ENCODE measurements at regions not wholly inside any gene's neighbourhood (a gene's known extent, or its start where the extent isn't known, plus 50 kb on each side); places are given as distances from the start of the nearest gene placed in this dataset.
"Not testable (repeated sequence)": the region's sequence is repeated elsewhere in the genome, so short reads cannot be mapped to it uniquely, and the experiment has no call there.

DNA sequence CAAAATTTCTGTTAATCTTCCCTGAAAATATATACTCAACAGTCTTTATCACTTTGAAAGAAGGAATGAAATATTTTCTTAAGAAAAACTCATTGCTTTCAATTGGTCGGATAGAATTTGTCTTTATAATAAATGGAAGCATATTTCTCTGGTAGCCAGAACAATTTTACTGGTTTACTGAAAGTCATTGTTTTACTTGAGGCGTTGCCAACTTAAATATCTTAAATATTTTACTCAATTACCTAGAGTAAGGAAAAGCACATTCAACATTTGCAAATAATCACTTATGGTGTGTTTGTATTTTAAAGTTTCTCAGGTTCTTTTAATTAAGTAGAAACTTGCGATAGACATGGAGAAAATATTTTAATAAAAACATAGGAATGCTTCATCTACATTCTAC is 1181.7 kb downstream of the EFNA5 start:
- no peak for DNase-seq

DNA sequence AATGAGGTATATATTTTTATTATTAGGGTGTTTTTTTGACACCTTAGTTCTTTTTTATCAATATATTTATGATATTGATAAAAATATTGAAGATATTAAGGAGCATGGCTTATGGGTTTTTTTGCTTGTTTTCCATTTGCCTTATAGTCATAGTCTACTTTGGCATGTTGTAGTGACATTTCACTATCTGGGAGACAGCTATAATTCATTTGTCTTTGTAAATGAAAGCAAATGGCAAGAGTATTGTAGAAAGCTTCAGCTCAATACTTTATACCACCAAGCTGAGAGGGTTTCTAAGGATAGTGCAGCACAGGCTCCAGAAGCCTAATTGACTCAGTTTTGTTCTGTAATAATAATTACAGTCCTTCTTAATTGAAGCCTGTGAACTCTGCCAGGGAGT is 1182.3 kb downstream of the EFNA5 start:
- no peak for DNase-seq

DNA sequence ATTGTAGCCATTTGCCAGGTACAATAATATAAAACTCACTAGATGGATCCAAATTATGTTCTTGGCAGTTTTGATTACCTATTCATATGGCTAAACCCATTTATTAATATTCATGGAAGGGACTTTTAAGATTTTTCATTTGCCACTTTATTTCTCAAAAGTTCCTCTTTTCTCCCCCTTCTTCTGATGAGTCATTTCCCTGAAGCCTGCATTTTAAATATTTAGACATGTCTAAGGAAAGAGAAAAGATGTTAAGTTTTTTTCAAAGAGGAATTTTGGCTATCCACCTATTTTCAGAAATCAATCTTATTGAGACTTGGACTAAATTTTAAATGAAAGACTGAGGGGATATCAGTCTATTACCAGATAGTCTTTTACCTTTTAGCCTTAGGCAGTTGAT is 1189.4 kb downstream of the EFNA5 start:
- no peak for DNase-seq

DNA sequence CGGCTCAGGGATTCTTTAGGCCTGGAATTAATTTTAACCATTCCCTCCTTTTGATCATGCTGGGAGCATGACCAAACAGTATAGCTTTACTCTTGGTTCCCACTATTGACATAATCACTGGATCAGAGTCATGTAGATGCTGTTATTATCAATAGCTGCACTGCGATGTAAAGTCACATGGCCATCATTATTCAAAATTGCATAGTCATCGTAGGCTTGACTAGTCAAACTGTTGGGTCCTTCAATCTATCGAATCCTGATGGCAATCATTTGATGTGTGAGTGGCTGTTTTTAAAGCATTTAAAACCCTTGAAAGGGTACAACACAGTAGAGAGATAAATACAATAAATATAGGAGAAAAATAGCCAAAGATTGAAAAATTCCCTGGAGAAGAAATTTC is 1194.1 kb downstream of the EFNA5 start:
- no peak for DNase-seq

DNA sequence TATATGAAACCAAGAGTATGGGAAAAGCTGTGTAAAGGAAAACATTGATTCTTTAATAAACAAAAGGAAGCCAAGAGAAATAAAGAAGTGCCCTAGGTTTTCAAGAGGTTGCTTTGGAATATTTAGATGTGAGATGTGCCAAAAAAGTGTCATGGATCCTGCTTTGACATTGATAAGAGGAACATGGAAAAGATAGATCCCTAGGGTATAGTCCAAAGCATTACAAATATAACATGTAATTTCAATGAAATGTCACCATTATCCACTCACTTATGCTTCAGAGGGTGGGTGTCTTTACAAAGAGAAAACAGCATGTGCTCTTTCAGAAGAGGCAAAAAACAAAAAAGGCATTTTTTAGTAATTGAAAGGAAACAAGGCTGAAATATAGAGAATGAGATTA is 1196.7 kb downstream of the EFNA5 start:
- DNase-seq, result no peak

DNA sequence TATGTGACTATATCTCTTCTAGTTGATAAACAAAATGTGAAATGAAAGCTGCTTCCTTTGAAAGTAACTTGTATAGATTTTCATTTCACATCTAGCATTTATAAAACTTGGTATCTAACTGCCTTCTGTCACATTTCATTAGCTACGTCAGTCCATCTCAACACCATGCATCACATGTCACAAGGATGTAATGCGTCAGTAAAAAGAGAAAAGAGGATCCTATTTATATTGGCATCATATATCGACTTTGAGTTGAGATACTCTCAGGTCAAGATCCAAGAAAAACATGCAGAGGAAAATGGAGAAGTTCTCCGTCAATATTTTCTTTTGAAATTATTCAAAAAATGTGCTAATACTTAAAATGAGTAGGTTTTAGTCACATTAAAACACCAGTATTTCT is 1211.2 kb downstream of the EFNA5 start:
- DNase-seq, result no peak

DNA sequence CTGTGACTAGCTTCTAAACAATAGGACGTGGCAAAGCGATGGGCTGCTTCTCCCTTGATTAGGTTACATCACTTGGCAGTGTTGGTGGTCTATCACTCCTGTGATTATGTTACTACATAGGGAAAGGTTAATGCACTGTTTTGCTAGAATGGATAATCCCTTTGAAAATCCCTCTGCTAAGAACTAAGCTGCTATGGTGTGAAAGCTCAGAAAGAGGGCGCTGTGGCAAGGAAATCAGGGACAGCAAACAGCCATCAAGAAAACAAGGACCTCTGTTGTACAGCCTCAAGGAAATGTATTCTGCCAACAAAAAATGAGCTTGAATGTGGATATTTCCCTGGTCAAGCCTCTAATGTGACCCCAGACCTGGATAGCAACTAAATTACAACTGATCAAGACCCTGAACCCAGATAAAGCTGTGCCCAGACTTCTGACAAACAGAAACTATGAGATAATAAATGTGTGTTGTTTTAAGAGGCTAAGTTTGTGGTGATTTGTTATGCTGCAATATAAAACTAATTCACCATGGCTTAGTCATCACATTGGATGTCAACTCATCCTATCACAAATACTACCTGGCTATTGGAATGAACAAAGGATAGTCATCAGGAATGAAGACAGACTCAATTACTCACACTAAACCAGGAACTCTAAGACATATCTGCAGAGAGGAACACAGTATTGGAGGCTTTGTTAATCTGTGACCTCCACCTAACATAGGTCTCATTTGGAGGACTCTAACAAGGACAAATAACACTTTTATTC is 1215.9 kb downstream of the EFNA5 start:
- no peak for DNase-seq

DNA sequence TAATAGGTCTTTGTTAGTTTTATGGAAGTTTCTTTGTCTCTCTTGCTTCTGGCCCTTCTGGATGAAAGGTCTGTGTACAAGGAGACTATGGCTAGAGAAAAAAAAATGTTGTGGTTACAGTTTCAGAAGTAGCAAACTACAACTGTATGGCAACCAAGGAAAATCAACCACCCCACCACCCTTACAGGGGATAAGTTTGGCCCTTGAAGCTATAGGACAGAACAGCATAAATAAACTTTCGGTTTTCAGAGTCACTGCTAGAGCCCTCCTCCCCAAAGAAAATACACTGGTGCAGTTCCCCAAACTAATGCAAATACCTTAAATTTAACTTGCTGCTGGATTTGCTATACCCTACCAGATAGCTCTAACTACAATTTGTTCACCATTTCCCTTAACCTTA is 1216.7 kb downstream of the EFNA5 start:
- no peak for DNase-seq

DNA sequence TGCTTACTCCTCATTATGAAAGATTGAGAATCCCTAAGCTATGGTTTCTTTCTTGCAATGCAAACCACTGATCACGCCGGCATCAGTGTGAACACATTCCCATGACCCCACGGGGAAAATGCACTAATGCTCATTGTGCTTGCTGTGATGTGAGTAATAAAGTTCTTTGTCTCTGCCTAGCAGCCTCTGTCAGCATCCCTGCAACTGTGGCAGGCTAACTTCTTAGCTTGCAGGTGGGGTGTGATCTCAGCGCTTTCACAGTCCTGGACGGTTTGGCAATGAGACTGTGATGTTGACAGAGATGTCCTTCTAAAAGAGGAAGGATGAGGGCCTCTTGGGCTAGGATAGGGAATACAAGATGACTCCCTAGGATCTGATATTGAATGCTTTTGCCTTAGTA is 1218.7 kb downstream of the EFNA5 start:
- no peak for DNase-seq

DNA sequence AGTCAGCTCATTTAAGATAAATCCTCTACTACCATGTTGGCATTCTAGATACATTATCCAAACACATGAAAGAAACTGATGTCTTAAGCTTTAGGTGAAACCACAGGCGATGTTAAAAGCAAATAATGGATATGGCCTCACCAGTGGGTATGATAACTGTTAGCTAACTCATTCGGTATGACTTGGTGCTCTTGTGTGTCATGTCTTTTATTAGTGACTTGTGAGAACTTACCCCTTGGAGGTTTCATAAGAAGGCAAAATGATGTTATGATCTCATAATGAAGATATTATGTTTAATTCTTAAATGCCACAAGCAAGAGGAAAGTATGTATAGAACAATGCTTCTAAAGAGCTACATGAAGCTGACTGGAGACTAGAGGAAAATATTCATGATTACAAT is 1227.0 kb downstream of the EFNA5 start:
- DNase-seq, result no peak

DNA sequence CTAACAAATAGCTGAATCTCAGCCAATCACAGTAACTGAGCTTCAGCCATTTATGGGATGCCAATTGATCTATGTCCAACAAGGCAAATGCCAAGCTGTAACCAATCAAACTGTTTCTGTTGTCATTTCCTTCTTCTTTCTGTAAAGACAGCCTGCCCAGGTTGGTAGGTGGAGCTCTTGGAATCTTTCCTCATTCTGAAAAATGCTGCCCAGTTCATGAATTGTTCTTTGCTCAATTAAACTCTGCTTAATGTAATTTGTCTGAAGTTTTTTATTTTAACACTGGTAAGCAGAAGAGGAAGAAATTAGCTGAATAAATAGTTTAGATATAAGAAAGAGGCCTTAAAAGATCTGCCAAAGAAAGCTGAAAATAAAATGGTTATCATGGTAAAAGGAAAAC is 1235.6 kb downstream of the EFNA5 start:
- no peak for DNase-seq

DNA sequence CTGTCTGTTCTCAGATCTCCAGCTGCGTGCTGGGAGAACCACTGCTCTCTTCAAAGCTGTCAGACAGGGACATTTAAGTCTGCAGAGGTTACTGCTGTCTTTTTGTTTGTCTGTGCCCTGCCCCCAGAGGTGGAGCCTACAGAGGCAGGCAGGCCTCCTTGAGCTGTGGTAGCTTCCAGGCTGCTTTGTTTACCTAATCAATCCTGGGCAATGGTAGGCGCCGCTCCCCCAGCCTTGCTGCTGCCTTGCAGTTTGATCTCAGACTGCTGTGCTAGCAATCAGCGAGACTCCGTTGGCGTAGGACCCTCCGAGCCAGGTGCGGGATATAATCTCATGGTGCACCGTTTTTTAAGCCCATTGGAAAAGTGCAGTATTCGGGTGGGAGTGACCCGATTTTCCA is 1240.0 kb downstream of the EFNA5 start:
- DNase-seq, result not testable (repeated sequence)

DNA sequence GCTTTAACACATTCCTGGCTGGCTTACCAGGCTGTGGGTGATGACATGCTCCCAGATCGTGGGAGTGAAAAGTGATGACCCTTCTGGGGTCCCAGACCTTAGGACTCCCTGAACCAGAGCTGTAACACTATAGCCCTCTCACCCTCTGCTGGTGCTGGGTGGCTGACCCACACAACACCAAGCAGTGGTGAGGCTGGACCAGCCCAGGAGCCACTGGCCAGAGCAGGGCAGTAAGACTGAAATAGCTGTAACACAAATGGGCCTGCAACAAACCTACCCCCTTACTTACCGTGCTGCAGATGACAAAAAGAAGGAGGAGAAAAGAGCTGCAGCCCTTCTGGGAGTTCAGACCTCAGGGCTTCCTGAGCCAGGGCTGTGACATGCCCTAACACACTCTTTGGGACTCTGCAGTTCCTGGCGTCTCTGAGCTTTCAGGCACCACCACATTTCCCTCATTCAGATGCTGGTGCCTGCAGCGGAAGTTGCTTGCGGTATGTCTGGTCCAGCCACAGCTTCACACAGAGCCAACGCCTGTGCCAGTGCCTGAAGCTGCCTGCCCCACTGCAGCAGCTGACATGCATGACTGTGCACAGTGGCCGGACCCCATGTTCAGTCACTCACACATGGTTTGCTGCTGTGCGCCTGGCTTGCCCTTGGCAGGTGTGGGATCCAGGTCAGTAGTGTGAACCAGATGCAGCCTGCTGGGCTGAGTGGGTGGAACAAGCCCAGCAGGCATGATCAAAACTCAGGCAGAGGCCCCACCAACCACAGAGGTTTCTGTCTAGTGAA is 1247.4 kb downstream of the EFNA5 start:
- DNase-seq, result no peak

DNA sequence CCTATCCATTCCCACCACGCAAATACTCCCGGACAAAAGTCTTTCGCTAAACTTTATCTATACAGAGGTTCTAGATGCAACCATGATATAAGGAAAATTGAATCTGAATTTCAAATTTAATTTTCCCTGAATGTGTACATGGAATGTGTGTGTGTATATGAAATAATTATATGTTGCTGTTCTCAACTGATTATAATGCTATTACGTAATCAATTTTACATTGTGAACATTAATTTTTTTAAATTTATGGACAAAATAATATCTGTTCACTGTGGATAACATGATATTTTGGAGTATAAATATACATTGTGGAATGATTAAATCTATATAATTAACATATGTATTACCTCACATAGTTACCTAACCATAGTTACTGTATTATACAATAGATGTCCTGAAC is 1250.6 kb downstream of the EFNA5 start:
- no peak for DNase-seq

DNA sequence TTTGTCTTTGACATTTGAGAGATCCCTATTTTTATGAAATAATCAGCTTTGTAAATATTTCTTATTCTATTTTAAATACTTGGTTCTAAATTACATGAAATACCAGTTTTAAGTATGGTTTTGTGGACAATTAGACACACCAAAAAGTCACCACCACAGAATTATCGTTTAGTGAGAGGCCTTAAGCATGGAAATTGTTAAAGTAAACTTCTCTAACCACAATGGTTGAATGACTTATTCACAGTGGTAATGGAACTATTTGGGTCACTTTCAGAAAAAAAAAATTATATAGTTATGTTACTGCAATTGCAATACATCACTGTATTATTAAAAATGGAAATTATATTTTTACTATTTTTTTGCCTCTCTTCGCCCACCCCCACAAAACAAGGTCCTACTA is 1252.5 kb downstream of the EFNA5 start:
- DNase-seq, result no peak

DNA sequence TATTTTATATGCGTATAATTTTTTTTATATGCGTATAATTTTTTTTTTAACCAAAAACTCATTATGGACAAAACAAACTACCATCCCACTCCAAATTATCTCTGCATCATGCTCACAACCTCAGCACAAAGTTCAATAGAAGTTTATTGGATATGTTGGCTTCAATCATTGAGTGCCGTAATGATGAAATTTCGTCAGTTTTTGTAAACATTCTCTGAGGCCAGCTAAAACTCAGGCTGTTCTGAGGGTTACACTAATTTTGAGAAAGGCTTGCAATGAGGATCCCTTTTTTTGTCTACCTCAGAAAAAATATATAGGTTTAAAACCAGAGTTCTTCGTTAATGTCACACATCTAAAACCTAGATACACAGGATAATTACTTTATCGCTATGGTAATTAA is 1253.2 kb downstream of the EFNA5 start:
- DNase-seq, result no peak

DNA sequence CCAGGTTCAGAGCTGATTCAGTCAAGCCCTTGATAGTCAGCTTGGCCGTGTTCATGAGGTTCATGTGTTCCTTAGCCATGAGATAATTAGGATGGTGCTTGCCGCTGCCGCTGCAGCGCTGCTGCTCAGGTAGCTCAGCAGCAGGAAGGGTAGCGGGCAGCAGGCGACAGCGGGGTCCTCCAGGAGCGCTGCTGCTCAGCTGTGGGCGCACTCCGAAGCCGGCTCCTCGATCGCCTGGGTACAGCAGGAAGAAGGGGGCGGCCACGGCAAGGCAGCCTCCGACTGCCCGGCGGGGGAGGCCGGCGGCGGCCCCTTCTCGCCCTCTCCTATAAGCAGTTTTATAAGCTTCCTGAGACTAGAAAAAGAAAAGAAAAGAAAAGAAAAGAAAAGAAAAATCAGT is 1253.6 kb downstream of the EFNA5 start:
- no peak for DNase-seq

DNA sequence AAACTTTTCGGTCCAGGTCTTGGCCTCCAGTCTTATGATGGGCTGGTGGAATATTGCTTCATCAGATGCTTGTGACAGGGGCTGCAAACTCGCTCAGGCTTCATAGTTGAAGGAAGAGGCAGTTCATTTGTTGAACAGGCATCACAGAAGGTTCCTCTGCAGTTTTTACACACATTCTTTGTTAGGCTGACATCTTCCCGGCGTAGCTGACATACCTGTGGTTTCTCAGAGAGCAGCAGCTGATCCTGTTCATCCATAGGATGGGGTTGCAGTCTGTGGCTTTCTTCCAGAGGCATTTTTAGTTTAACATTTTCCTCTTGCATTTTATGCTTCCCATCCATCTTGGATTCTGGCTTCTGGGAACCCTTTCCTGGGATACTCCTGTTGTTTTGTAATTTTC is 1255.2 kb downstream of the EFNA5 start:
- DNase-seq, result no peak

DNA sequence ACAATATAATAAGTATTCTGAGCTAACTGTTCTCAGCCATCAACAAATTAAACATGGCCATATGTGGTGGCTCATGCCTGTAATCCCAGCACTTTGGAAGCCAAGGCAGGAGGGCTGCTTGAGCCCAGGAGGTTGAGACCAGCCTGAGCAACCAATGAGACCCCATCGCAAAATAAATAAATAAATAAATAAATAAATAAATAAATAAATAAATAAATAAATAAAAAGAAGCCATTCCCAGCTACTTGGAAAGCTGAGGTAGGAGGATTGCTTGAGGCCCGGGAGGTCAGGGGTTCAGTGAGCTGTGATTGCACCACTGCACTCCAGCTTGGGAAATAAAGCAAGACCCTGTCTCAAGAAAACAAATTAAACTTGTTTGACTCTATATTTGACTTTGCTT is 1256.4 kb downstream of the EFNA5 start:
- no peak for DNase-seq

DNA sequence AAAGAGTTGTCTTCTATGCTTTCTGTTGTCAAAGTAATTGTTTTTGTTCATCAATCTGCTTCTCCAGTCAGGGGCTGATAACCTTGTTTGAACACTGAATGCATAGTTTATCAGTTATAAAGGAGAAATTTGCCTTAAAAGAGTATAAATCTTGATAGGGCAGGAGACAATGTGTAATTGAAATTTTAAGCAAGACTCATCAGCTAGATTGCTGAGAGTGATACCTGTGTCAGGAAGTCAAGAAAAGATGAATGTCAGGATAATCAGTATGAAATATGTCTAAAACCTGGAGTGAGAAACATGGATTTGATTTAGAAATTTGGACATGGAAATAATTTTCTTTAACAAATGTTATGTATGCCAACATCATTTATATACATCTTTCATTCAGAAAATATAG is 1258.1 kb downstream of the EFNA5 start:
- DNase-seq, result no peak

DNA sequence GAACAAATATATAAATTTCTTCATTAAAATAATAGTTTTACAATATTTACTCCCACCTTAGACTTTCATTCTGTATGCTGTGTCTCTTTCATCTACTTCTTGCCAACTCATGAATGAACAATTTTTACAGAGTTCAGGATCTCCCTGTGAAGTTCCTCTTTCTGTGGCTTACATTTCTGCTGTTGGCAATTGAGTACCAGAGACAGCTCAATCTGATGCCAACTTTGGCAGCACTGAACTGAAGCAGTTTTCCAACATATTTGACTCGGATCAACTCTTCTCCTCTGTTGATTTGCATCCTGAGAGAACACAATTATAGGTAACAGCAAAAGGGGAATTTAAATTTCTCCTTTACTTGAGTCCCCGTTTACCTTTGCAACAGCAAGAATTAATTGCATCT is 1262.2 kb downstream of the EFNA5 start:
- DNase-seq, result no peak

DNA sequence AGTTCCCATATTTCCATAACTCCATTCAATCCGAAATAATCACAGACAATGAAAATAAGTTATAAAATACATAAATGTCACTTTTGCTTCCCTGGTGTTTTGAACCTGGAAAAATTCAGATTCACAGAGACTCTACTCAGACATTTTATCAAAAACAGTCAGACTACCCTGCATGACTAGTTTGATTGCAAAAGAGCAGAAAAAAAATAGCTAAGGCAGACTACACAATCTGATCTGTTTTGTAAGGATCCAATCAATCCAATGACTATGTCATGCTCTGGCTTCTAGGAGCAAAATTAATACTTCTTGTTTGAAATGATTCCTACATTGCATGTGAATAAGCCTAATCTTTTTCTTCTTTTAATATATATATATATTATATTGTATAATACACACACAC is 1262.6 kb downstream of the EFNA5 start:
- DNase-seq, result no peak

DNA sequence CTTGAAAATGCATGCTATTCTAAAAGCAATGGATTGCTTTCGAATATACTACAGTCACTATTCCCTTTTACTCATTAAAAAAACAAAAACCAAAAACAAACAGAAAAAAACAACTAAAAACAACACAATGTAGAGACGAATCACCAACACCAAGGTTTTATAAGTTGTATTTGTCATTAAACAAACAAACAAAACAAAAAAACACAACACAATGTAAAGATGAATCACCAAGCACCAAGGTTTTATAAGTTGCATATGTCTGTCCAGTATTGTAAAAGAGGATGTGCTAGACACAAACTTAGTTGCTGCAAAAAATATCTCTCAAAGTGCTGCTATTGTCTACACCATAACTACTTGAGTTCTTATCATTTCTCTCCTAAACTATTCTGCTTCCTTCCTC is 1269.2 kb downstream of the EFNA5 start:
- no peak for DNase-seq

DNA sequence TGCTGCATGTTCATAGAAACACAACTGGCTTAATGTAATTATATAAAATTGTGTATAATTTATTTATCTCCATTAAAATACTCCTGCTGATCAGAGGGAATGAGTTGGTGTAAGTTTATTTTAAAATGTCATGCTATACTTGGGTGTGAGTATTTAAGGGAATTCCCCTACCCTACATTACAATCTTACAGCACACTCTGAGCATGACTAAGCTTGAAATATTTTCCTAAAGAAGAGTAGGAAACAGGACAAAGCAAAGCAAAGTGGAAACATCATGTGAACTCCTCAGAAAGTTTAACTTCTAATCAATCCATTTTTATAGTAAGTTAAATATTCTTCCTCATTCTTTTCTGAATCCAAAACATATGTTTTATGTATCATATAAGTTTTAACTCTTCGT is 1271.3 kb downstream of the EFNA5 start:
- no peak for DNase-seq

DNA sequence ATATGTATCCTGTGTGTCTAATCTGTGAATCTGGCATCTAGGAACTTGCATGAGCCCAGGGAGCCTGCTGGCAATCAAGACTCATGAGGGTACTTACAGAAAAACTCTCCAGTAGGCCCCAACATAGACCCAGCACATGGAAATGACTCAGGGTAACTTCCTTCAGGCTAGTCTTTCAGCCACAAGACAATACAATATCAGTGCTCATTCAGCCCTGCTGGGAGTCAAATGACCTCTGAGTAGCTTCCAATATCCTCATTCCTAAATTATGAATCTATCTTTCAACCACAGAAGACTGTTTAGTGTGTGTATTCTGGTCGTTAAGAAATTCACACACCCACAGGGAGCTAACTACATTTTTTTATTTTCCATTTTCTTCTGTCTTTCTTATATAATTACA is 1273.0 kb downstream of the EFNA5 start:
- DNase-seq, result no peak
